Gastroesophageal sphincter (tissue), 4 donors: ENCODE measurements at regions not wholly inside any gene's neighbourhood (a gene's known extent, or its start where the extent isn't known, plus 50 kb on each side); places are given as distances from the start of the nearest gene placed in this dataset.
"Not testable (repeated sequence)": the region's sequence is repeated elsewhere in the genome, so short reads cannot be mapped to it uniquely, and the experiment has no call there.

ENCODE experiments used
- ATAC-seq: fragments of 150-250 bp; one replicate; pipeline ENCODE4 v1.9.1; 2016; ENCODE audit warnings: mild to moderate bottlenecking, moderate library complexity
- H3K27ac ChIP-seq, 4 donors: fragments of 200-600 bp; sonication (generic) in 3 of 4; 1 replicate in 3 of 4; 2 replicates in 1 of 4; pipeline ENCODE4 v1.5.1; 2016 to 2019
- H3K27me3 ChIP-seq: fragments of 200-600 bp; sonication (generic); one replicate; pipeline ENCODE4 v1.5.1; 2019
- H3K36me3 ChIP-seq, 2 donors: fragments of 200-600 bp; sonication (generic); one replicate each; pipeline ENCODE4 v1.5.1; 2019; ENCODE audit warnings: control low read depth in 1 of 2
- H3K4me1 ChIP-seq, 3 donors: fragments of 200-600 bp; sonication (generic); 1 replicate in 2 of 3; 2 replicates in 1 of 3; pipeline ENCODE4 v1.5.1; 2016 to 2019; ENCODE audit warnings: control low read depth in 2 of 3
- H3K4me3 ChIP-seq, 2 donors: fragments of 200-600 bp; sonication (generic); one replicate each; pipeline ENCODE4 v1.5.1; 2019; ENCODE audit warnings: mild to moderate bottlenecking in 1 of 2, moderate library complexity in 1 of 2
- H3K9me3 ChIP-seq, 3 donors: fragments of 200-600 bp; sonication (generic); one replicate each; pipeline ENCODE4 v1.5.1; 2017 to 2019; ENCODE audit warnings: control low read depth in 2 of 3
- CTCF ChIP-seq, 4 experiments: fragments of 200-600 bp in 2 of 4; fragments of 450-650 bp in 2 of 4; sonication (generic) in 1 of 4; IDR thresholded peaks; one replicate each; pipeline ENCODE4 v1.5.1; 2017 to 2019; ENCODE audit warnings: antibody characterized with exemption in 4 of 4, mild to moderate bottlenecking in 2 of 4, moderate library complexity in 2 of 4
- EP300 ChIP-seq: sonication (generic); formaldehyde crosslinking; IDR thresholded peaks from one replicate; pipeline ENCODE4 v1.6.1; 2017; ENCODE audit warnings: antibody characterized with exemption, mild to moderate bottlenecking
- POLR2A ChIP-seq, 2 donors: fragments of 450-650 bp; IDR thresholded peaks; one replicate each; pipeline ENCODE4 v1.6.1; 2017; ENCODE audit warnings: antibody characterized with exemption in 2 of 2, mild to moderate bottlenecking in 2 of 2, moderate library complexity in 1 of 2
- POLR2AphosphoS5 ChIP-seq: sonication (generic); formaldehyde crosslinking; IDR thresholded peaks from one replicate; pipeline ENCODE4 v1.6.1; 2017; ENCODE audit warnings: antibody characterized with exemption
- WGBS, 2 donors: methylation state at CpG; one replicate each; pipeline ENCODE4 v1.1.5; 2018; ENCODE audit warnings: low coverage in 1 of 2; 5-methylcytosine and 5-hydroxymethylcytosine counted together
- small RNA-seq, 4 donors: library from RNA; depleted of rRNA; stranded (forward); fragments of <200 nt; gene quantifications; one replicate each; pipeline ENCODE3, GENCODE V24; 2016

- no peaks in the 10 kb centered on the region for H3K27me3 ChIP-seq
- H3K9me3 ChIP-seq: no peaks in the 10 kb centered on the region
- no peak for ATAC-seq
- no peaks in the 10 kb centered on the region for H3K36me3 ChIP-seq
- no peak overlapping the region for H3K4me3 ChIP-seq
- TF ChIP-seq CTCF (IDR thresholded peaks at IDR 0.05) (no peak), EP300 (no peak), POLR2A (IDR thresholded peaks at IDR 0.05) (no peak), POLR2AphosphoS5 (no peak)
- no peaks in the 10 kb centered on the region for H3K4me1 ChIP-seq
- no peak overlapping the region for H3K27ac ChIP-seq
Observed at GRCh38 chr9:74415995-74416394, 81.1 kb upstream of the RORB start.

- ATAC-seq, H3K9me3 ChIP-seq, H3K27ac ChIP-seq, H3K27me3 ChIP-seq, H3K4me3 ChIP-seq, H3K4me1 ChIP-seq, H3K36me3 ChIP-seq: not testable (repeated sequence)
- 86% methylated on average over 8 of the region's 16 CpGs; no CpG with 5 or more reads in 1 of the 2 donors for WGBS, 2 donors
Observed at GRCh38 chr9:74424488-74424887, 72.6 kb upstream of the RORB start.

GRCh38 chr9:74431467-74431866, 65.7 kb upstream of the RORB start:
- no peak overlapping the region for H3K4me3 ChIP-seq
- H3K36me3 ChIP-seq: no peaks in the 10 kb centered on the region
- H3K27me3 ChIP-seq: no peaks in the 10 kb centered on the region
- no peak for ATAC-seq
- no peak overlapping the region for H3K27ac ChIP-seq
- H3K9me3 ChIP-seq: no peaks in the 10 kb centered on the region
- TF ChIP-seq EP300 (no peak), POLR2AphosphoS5 (no peak), POLR2A (IDR thresholded peaks at IDR 0.05) (no peak), CTCF (IDR thresholded peaks at IDR 0.05) (no peak)
- no peaks in the 10 kb centered on the region for H3K4me1 ChIP-seq
- 100% methylated on average over 1 of the region's 1 CpG for WGBS, 2 donors

- ATAC-seq: no peak
- H3K27ac ChIP-seq: no peak overlapping the region
- WGBS, 2 donors: 49 to 63% methylated on average over 2 of the region's 2 CpGs
- H3K36me3 ChIP-seq: no peaks in the 10 kb centered on the region
- H3K4me1 ChIP-seq: no peaks in the 10 kb centered on the region
- H3K9me3 ChIP-seq: no peaks in the 10 kb centered on the region
- H3K4me3 ChIP-seq: no peak overlapping the region
- H3K27me3 ChIP-seq: no peaks in the 10 kb centered on the region
- no peak for TF ChIP-seq POLR2A (IDR thresholded peaks at IDR 0.05)
- no peak for TF ChIP-seq EP300
- TF ChIP-seq POLR2AphosphoS5: no peak
- no peak for TF ChIP-seq CTCF (IDR thresholded peaks at IDR 0.05)
Observed at GRCh38 chr9:74443036-74443750, 53.9 kb upstream of the RORB start.

DNA sequence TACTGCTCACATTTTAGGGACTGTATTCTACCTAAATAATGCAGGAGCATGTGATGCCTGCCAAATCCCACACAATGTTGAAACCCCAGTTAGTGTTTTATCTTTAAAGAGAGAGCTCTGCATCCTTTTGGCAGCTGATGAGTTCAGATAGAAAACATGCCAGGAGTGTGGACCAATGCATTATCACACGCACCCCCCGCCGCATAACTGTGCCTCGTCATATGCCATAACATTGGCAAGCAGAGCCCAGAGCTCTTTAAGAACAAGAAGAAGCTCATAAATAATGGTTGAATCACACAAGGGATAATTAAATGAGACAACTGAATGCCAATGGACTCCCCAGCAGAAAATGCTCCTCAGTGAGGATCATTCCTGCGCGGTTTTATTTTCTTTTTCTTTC, 52.8 kb upstream of the RORB start:
- 33 to 74% methylated on average over 2 to 6 of the region's 6 CpGs for WGBS, 2 donors
- no peak for ATAC-seq
- H3K4me3 ChIP-seq: no peak overlapping the region
- TF ChIP-seq EP300 (no peak), CTCF (IDR thresholded peaks at IDR 0.05) (no peak), POLR2AphosphoS5 (no peak)
- no peak overlapping the region for H3K27ac ChIP-seq
- H3K9me3 ChIP-seq: no peaks in the 10 kb centered on the region
- no peaks in the 10 kb centered on the region for H3K36me3 ChIP-seq
- no peaks in the 10 kb centered on the region for H3K4me1 ChIP-seq
- no peaks in the 10 kb centered on the region for H3K27me3 ChIP-seq

Small RNA genes lying in the stretch of these regions (small RNA-seq; reads per million reads assigned to genes)
- 0 to 0.18 (median 0) reads per million in 4 donors for gene RNA5SP286
